CD4-positive, alpha-beta T cell treated with Interleukin-4 for 1 hour (primary cell): ENCODE measurements at regions not wholly inside any gene's neighbourhood (a gene's known extent, or its start where the extent isn't known, plus 50 kb on each side); places are given as distances from the start of the nearest gene placed in this dataset.
"Not testable (repeated sequence)": the region's sequence is repeated elsewhere in the genome, so short reads cannot be mapped to it uniquely, and the experiment has no call there.

Source experiments
- DNase-seq, 2 donors: peaks; one replicate each; pipeline ENCODE4 v3.0.0-alpha.2; 2020 to 2022

- not testable (repeated sequence) for DNase-seq
Measured at GRCh38 chr9:40097992-40098391, 742.5 kb downstream of the SPATA31A1 start.

GRCh38 chr9:40106003-40106782 is 750.7 kb downstream of the SPATA31A1 start:
- peak; percentile 52 to 55 for DNase-seq

GRCh38 chr9:40106783-40107248 is 751.3 kb downstream of the SPATA31A1 start:
- DNase-seq = not testable (repeated sequence)

GRCh38 chr9:40107251-40107650 is 751.8 kb downstream of the SPATA31A1 start:
- not testable (repeated sequence) for DNase-seq

DNA sequence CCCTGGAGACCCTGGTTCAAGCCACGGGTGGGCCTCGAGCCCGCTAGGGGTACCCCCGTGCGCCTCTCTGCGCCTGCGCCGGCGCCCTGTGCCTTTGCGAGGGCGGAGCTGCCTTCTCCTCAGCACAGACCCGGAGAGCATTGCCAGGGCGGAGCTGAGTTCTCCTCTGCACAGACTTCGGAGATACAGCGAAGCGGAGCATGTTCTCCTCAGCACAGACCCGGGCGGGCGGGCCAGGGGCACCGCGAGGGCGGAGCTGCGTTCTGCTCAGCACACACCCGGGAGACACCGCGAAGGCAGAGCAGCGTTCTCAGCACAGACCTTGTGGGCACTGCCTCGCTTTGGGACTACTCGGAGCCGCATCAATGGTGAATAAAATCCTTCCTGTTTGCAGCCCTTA is 753.0 kb downstream of the SPATA31A1 start:
- DNase-seq = not testable (repeated sequence)

- DNase-seq = not testable (repeated sequence)
Measured at GRCh38 chr9:40110751-40111150, 755.3 kb downstream of the SPATA31A1 start.

DNA sequence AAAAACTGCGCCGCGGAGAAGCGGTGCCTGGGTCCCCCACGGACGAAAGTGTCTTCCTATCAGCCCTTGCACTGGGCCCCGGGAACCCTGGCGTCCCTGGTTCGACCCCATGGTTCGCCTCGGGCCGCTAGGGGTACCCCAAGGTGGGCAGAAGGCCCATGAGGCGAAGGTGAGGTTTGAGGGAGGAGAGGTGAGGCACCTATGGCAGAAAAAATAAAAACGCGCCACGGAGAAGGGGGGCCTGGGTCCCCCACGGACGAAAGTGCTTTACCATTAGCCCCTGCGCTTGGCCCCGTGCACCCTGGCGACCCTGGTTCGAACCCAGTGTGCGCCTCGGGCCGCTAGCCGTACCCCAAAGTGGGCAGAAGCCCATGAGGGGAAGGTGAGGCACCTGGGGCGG is 756.1 kb downstream of the SPATA31A1 start:
- DNase-seq = not testable (repeated sequence)

DNA sequence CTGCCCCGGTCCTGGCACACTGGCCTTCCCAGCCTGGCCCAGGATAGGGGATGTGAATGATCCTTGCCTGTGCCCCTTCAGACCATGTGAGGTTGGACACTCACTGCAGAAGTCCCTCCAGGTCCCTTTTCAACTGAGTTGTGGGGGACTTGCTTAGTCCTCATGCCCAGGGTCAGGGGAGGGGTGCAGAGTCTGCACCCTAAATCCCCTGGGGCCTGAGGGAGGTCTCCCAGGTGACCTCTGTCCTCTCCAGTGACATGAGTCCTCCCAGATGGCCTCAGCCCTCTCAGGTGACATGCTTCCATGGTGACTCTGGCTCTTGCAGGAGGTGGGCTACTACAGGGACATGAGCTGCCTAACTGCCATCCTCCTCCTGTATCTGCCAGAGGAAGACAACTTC is 775.1 kb downstream of the SPATA31A1 start:
- not testable (repeated sequence) for DNase-seq

DNA sequence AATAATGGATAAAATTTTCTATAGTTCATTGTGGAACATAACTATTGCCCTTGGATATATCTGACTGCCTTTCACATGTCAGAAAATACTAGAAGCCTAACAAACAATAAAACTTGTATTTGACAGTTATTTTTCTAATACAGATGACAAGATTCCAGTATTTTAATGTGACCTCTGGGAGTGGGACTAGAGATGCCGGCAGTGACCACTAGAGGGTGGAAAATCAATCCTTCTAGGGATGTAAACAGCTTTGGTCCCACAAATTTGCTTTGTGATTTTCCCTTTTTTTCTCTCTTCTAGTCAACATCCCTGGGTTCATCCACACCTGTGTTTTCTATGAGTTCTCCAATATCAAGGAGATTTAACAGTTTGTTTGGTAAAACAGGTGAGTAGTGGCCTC is 813.7 kb downstream of the SPATA31A1 start:
- DNase-seq = not testable (repeated sequence)

DNA sequence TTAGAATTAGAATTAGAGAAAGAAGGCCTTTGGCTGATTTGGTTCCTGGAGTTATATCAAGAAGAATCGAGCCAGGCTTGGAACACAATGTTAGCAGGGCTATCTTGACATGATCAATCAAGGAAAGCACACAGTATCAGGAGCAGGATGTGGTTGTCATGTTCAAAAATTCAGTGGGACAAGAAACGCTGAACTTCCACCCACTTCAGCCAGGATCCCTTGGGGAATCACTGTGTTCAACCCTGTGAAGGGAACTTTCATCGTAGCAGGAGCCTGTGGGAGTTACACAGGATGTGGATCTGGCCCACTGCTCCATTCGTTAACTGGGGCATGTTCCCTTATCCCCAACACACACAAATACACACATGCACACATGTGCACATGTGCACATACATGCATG is 817.8 kb downstream of the SPATA31A1 start:
- not testable (repeated sequence) for DNase-seq

GRCh38 chr9:40174035-40174434 is 818.6 kb downstream of the SPATA31A1 start:
- not testable (repeated sequence) for DNase-seq

GRCh38 chr9:40177403-40177802 is 821.9 kb downstream of the SPATA31A1 start:
- not testable (repeated sequence) for DNase-seq

DNA sequence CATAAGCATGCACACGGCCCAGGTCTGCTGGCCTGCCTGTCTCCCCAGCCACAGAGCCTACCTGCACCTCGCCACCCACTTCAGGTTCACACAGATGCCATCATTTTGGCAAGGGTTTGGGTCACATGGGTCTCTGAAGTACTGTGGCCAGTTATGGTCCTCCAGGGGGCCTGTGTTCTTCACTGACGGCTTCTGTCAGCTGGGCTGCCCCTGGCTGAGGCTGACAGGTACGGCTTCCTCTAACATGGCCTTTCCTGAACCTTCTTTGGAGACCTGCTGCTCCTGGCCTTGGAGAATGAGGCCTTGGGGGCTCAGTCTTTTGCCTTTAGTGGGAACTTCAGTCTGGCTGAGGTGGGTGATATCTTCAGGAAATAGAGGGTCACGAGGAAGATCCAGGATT is 835.9 kb downstream of the SPATA31A1 start:
- not testable (repeated sequence) for DNase-seq

DNA sequence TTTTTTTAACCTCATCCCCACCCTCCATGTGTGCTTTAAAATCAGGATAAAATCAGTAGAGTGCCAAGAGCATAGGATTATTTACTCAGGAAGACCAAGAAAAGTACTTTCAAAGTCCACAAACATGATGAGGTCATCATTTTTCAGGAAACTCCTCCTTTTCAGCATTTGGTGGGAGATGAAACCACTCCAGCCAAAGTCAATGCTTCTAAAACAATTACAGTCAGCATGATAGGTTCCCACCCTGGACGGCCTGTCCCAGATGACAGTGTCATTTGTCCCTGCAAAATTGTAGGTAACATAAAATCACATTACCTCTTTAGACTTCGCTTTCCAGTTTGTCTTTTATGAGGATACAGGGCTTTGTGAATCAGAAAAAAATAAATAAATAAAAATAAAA is 836.7 kb downstream of the SPATA31A1 start:
- not testable (repeated sequence) for DNase-seq

GRCh38 chr9:40196165-40196714 is 840.8 kb downstream of the SPATA31A1 start:
- DNase-seq = not testable (repeated sequence)

GRCh38 chr9:40196803-40197202 is 841.3 kb downstream of the SPATA31A1 start:
- DNase-seq = not testable (repeated sequence)

DNA sequence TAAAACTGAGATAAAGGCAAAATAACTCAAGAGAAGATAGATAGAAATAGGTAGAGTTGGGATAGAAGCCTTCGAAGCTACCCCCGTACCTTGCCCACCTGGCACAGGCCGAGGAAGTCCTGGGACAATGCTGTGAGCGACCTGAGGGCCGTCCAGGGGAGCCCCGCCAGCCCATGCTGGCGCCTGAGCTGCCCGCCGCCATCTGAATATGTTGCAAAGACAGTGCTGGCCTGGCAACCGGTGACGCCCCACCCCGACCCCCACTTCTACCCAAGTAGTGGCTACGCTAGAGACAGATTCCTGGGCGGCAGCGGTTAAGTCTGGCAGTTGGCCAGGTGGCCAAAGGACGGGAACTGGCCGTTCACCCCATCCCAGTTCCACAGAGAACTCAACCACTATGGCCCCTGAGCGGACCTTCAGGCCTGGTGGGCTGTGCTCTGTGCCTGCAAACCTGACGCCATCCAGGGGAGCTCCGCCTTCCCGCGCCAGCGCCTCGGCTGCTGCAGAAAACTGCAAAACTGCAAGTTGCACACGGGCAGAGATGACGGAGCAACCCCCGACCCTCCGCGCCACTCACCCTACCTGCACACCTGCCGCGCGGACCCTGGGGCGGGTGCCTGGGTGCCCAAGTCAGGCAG is 866.2 kb downstream of the SPATA31A1 start:
- DNase-seq = peak in 1 of 2 donors; percentile 5

- peak in 1 of 2 donors; percentile 12 for DNase-seq
Measured at GRCh38 chr9:40222617-40223200, 867.2 kb downstream of the SPATA31A1 start.

DNA sequence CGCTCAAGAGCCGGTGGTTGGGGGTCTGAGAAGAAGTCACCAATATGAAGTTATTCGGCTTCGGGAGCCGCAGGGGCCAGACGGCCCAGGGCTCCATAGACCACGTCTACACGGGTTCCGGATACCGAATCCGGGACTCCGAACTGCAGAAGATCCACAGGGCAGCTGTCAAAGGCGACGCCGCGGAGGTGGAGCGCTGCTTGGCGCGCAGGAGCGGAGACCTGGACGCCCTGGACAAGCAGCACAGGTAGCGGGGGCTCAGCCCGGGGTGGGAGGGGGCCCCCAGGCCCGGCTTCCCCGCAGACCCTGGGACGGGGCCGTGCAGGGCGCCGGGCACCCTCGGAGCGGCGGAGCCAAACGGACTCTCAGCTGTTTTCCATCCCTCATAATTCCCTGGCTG is 867.9 kb downstream of the SPATA31A1 start:
- DNase-seq = peak in 1 of 2 donors; percentile 9
